ENCODE measurements at regions not wholly inside any gene's neighbourhood (a gene's known extent, or its start where the extent isn't known, plus 50 kb on each side); places are given as distances from the start of the nearest gene placed in this dataset.
"Not testable (repeated sequence)": the region's sequence is repeated elsewhere in the genome, so short reads cannot be mapped to it uniquely, and the experiment has no call there.

DNA sequence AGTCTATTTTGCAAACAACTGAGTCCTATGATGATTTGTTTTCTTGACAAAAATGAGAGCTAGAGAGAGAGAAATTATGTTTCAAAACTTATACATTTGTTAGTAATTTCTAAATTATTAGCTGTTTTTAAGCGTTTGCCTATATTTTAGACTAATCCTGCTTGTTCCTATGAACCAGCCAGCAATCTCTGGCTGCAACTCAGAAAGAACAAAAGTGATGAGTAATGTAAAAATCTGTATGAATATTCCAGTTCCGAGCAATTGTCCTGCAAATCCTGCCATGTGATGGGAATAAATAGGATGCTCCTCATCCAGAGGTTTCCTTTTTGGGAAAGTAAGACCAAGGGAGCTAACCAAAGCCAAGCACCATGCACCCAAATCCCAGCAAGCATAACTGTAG, 228.3 kb upstream of the GBE1 start:
- no peak overlapping the region for H3K27ac Mint-ChIP-seq
- H3K4me1 Mint-ChIP-seq: no peaks in the 10 kb centered on the region
- no peaks in the 10 kb centered on the region for H3K27me3 ChIP-seq (ENCODE audit: control insufficient read depth in 2 of 2, insufficient read depth in 2 of 2, low read length in 2 of 2)
- H3K9me3 ChIP-seq (replicated peaks in 1 of 2; ENCODE audit: control insufficient read depth in 1 of 2, insufficient read depth in 1 of 2, low read length in 2 of 2): peaks cover 0 to 19% of the 10 kb centered on the region in 2 donors
- TF ChIP-seq, protein P1, sequence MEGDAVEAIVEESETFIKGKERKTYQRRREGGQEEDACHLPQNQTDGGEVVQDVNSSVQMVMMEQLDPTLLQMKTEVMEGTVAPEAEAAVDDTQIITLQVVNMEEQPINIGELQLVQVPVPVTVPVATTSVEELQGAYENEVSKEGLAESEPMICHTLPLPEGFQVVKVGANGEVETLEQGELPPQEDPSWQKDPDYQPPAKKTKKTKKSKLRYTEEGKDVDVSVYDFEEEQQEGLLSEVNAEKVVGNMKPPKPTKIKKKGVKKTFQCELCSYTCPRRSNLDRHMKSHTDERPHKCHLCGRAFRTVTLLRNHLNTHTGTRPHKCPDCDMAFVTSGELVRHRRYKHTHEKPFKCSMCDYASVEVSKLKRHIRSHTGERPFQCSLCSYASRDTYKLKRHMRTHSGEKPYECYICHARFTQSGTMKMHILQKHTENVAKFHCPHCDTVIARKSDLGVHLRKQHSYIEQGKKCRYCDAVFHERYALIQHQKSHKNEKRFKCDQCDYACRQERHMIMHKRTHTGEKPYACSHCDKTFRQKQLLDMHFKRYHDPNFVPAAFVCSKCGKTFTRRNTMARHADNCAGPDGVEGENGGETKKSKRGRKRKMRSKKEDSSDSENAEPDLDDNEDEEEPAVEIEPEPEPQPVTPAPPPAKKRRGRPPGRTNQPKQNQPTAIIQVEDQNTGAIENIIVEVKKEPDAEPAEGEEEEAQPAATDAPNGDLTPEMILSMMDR (IDR thresholded peaks at IDR 0.05): no peak
- no peaks in the 10 kb centered on the region for H4K20me1 ChIP-seq (ENCODE audit: insufficient read depth, low read length)
- intact Hi-C loops (cut with micrococcal nuclease): no loop called here
- no peak overlapping the region for H3K4me3 Mint-ChIP-seq
- no peaks in the 10 kb centered on the region for H3K36me3 ChIP-seq (replicated peaks in 1 of 2; ENCODE audit: control insufficient read depth in 1 of 2, insufficient read depth in 2 of 2, low read length in 2 of 2)
- H2AFZ ChIP-seq (ENCODE audit: insufficient read depth, low read depth, low read length, poor library complexity, severe bottlenecking): no peak overlapping the region
- H3K4me2 ChIP-seq (replicated peaks; ENCODE audit: extremely low read depth, low read length, poor library complexity, severe bottlenecking): no peak overlapping the region
- WGBS (ENCODE audit: insufficient coverage): no CpG with 5 or more reads among the region's 2 CpGs
- DNase-seq: no peak
- peaks cover 2 to 20% (median 7%) of the 10 kb centered on the region in 7 donors for H3K9me3 Mint-ChIP-seq
- no peaks in the 10 kb centered on the region for H3K27me3 Mint-ChIP-seq (ENCODE audit: low read depth in 3 of 3)
- H3K4me1 ChIP-seq (ENCODE audit: control insufficient read depth in 1 of 2, insufficient read depth in 2 of 2, low read length in 2 of 2): no peaks in the 10 kb centered on the region
- H3K27ac ChIP-seq (ENCODE audit: low read depth in 1 of 2, low read length in 2 of 2): no peak overlapping the region
- H3K79me2 ChIP-seq (ENCODE audit: insufficient read depth, low read length): no peaks in the 10 kb centered on the region
- no peak overlapping the region for H3K4me3 ChIP-seq (replicated peaks in 1 of 3; ENCODE audit: low read depth in 2 of 3, low read length in 3 of 3)
- H3K9ac ChIP-seq (ENCODE audit: insufficient read depth, low read length, poor library complexity, severe bottlenecking): no peak overlapping the region
- H3K36me3 Mint-ChIP-seq: no peaks in the 10 kb centered on the region

DNA sequence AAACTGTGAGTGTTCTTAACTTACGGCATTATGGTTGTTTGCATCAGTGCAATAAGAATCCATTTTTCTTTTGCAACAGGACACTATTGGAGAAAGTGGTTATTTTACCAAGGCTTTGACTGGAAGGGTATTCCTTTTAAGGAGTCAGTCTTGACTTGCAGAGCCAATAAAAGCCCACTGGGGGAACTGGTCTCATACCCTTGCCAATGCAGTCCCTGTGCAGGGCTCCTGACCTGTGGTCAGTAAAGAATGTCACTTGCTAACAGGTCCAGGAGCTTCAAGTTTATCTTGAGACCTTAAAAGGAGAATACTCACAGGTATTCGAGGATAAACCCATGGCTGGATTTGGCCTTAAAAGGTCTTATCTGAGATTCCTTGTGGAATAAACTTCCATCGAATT, 227.8 kb upstream of the GBE1 start:
- Histone ChIP-seq H3K79me2 (ENCODE audit: insufficient read depth, low read length) (no peaks in the 10 kb centered on the region), H3K36me3 (replicated peaks in 1 of 2; ENCODE audit: control insufficient read depth in 1 of 2, insufficient read depth in 2 of 2, low read length in 2 of 2) (no peaks in the 10 kb centered on the region), H3K9me3 (replicated peaks in 1 of 2; ENCODE audit: control insufficient read depth in 1 of 2, insufficient read depth in 1 of 2, low read length in 2 of 2) (peaks cover 0 to 19% of the 10 kb centered on the region in 2 donors), H3K27me3 (ENCODE audit: control insufficient read depth in 2 of 2, insufficient read depth in 2 of 2, low read length in 2 of 2) (no peaks in the 10 kb centered on the region), H3K4me3 (replicated peaks in 1 of 3; ENCODE audit: low read depth in 2 of 3, low read length in 3 of 3) (no peak overlapping the region), H3K27ac (ENCODE audit: low read depth in 1 of 2, low read length in 2 of 2) (no peak overlapping the region), H2AFZ (ENCODE audit: insufficient read depth, low read depth, low read length, poor library complexity, severe bottlenecking) (no peak overlapping the region), H4K20me1 (ENCODE audit: insufficient read depth, low read length) (no peaks in the 10 kb centered on the region), H3K4me2 (replicated peaks; ENCODE audit: extremely low read depth, low read length, poor library complexity, severe bottlenecking) (no peak overlapping the region), H3K4me1 (ENCODE audit: control insufficient read depth in 1 of 2, insufficient read depth in 2 of 2, low read length in 2 of 2) (no peaks in the 10 kb centered on the region), H3K9ac (ENCODE audit: insufficient read depth, low read length, poor library complexity, severe bottlenecking) (no peak overlapping the region)
- TF ChIP-seq, protein P1 (IDR thresholded peaks at IDR 0.05): no peak
- no peak overlapping the region for H3K4me3 Mint-ChIP-seq
- DNase-seq: no peak
- 80% methylated on average over 1 of the region's 3 CpGs for WGBS (ENCODE audit: insufficient coverage)
- H3K9me3 Mint-ChIP-seq: peaks cover 2 to 20% (median 7%) of the 10 kb centered on the region in 7 donors
- H3K27me3 Mint-ChIP-seq (ENCODE audit: low read depth in 3 of 3): no peaks in the 10 kb centered on the region
- intact Hi-C loops (cut with micrococcal nuclease): no loop called here
- H3K4me1 Mint-ChIP-seq: no peaks in the 10 kb centered on the region
- no peaks in the 10 kb centered on the region for H3K36me3 Mint-ChIP-seq
- H3K27ac Mint-ChIP-seq: no peak overlapping the region

DNA sequence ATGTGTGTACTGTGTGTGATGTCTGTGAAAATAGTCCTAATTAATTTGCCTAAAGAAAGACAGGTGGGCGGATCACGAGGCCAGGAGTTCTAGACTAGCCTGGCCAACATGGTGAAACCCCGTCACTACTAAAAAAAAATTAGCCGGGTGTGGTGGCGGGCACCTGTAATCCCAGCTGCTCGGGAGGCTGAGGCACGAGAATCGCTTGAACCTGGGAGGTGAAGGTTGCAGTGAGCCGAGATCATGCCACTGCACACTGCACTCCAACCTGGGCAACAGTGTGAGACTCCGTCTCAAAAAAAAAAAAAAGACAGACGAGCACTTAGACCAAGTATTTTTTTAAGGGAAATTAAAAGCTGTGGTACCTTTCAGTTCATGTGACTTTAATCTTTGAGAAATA, 226.0 kb upstream of the GBE1 start:
- H3K27me3 Mint-ChIP-seq (ENCODE audit: low read depth in 3 of 3); H3K27me3 ChIP-seq (ENCODE audit: control insufficient read depth in 2 of 2, insufficient read depth in 2 of 2, low read length in 2 of 2); H3K4me3 Mint-ChIP-seq; H3K27ac Mint-ChIP-seq; H3K4me3 ChIP-seq (replicated peaks in 1 of 3; ENCODE audit: low read depth in 2 of 3, low read length in 3 of 3); H3K4me1 Mint-ChIP-seq; H2AFZ ChIP-seq (ENCODE audit: insufficient read depth, low read depth, low read length, poor library complexity, severe bottlenecking); intact Hi-C loops (cut with micrococcal nuclease); H3K36me3 Mint-ChIP-seq; DNase-seq; H3K79me2 ChIP-seq (ENCODE audit: insufficient read depth, low read length); H3K36me3 ChIP-seq (replicated peaks in 1 of 2; ENCODE audit: control insufficient read depth in 1 of 2, insufficient read depth in 2 of 2, low read length in 2 of 2); H4K20me1 ChIP-seq (ENCODE audit: insufficient read depth, low read length); H3K4me1 ChIP-seq (ENCODE audit: control insufficient read depth in 1 of 2, insufficient read depth in 2 of 2, low read length in 2 of 2); H3K4me2 ChIP-seq (replicated peaks; ENCODE audit: extremely low read depth, low read length, poor library complexity, severe bottlenecking); H3K9ac ChIP-seq (ENCODE audit: insufficient read depth, low read length, poor library complexity, severe bottlenecking); H3K27ac ChIP-seq (ENCODE audit: low read depth in 1 of 2, low read length in 2 of 2): not testable (repeated sequence)
- 96% methylated on average over 3 of the region's 11 CpGs for WGBS (ENCODE audit: insufficient coverage)
- peaks cover 0 to 19% of the 10 kb centered on the region in 2 donors for H3K9me3 ChIP-seq (replicated peaks in 1 of 2; ENCODE audit: control insufficient read depth in 1 of 2, insufficient read depth in 1 of 2, low read length in 2 of 2)
- peaks cover 2 to 20% (median 7%) of the 10 kb centered on the region in 7 donors for H3K9me3 Mint-ChIP-seq

All from CD14-positive monocyte (primary cell).